Caco-2 (cell line): ENCODE measurements at regions not wholly inside any gene's neighbourhood (a gene's known extent, or its start where the extent isn't known, plus 50 kb on each side); places are given as distances from the start of the nearest gene placed in this dataset.
A peak's percentile ranks its signal among the peaks of the same experiment; 100 is the strongest.

ENCODE experiments used
- BruUV-seq: library from RNA; stranded (reverse); fragments of 400-500 nt; replicated peaks from 2 replicates; lab custom pipeline; 2021; lab: Mats Ljungman, UMichigan
- CTCF ChIA-PET: fragments of 300-600 bp; sonication (Branson Sonifier 250); formaldehyde crosslinking; loops from one replicate; lab custom pipeline; 2022; ENCODE audit warnings: antibody characterized with exemption; lab: Charles Lee
- POLR2A ChIA-PET: fragments of 300-600 bp; sonication (Branson Sonifier 250); formaldehyde crosslinking; loops from one replicate; lab custom pipeline; 2022; ENCODE audit warnings: antibody characterized with exemption; lab: Charles Lee
- DNase-seq, 2 experiments: peaks; one replicate each; pipeline versions ENCODE4 v3.0.0 to v3.0.0-alpha.2; 2020 to 2022
- H3K27me3 ChIP-seq: replicated peaks from 2 replicates; pipeline ENCODE4 v1.6.0; 2011; ENCODE audit warnings: low read length; ENCODE audit not compliant: control insufficient read depth, insufficient read depth
- H3K36me3 ChIP-seq: 2 replicates; pipeline ENCODE4 v1.5.1; 2011; ENCODE audit warnings: low read length; ENCODE audit not compliant: control insufficient read depth, insufficient read depth
- H3K4me1 ChIP-seq: fragments of 250-450 bp; sonication (Bioruptor Pico); 2 replicates; pipeline ENCODE4 v1.5.1; 2020; ENCODE audit warnings: mild to moderate bottlenecking
- H3K4me3 ChIP-seq: 2 replicates; pipeline ENCODE4 v1.5.1; 2011; ENCODE audit warnings: low read depth, mild to moderate bottlenecking, control low read depth, low read length
- H3K9me3 ChIP-seq: fragments of 250-450 bp; sonication (Bioruptor Pico); 2 replicates; pipeline ENCODE4 v1.5.1; 2020; ENCODE audit warnings: mild to moderate bottlenecking, moderate library complexity
- H3K27ac Mint-ChIP-seq: one replicate; pipeline ENCODE4 v1.8.0; 2022; ENCODE audit warnings: mixed read lengths; ENCODE audit not compliant: unreplicated experiment
- H3K27me3 Mint-ChIP-seq: one replicate; pipeline ENCODE4 v1.8.0; 2022; ENCODE audit warnings: mixed read lengths; ENCODE audit not compliant: insufficient read depth, unreplicated experiment
- H3K36me3 Mint-ChIP-seq: one replicate; pipeline ENCODE4 v1.8.0; 2022; ENCODE audit warnings: mild to moderate bottlenecking, mixed read lengths; ENCODE audit not compliant: insufficient read depth, unreplicated experiment
- H3K4me1 Mint-ChIP-seq: one replicate; pipeline ENCODE4 v1.8.0; 2022; ENCODE audit warnings: low read depth, mixed read lengths; ENCODE audit not compliant: unreplicated experiment
- H3K4me3 Mint-ChIP-seq: one replicate; pipeline ENCODE4 v1.8.0; 2022; ENCODE audit warnings: mild to moderate bottlenecking, moderate library complexity, mixed read lengths; ENCODE audit not compliant: unreplicated experiment
- H3K9me3 Mint-ChIP-seq: one replicate; pipeline ENCODE4 v1.8.0; 2022; ENCODE audit warnings: mixed read lengths; ENCODE audit not compliant: unreplicated experiment
- CTCF ChIP-seq, 2 experiments: fragments of 200-600 bp in 1 of 2; IDR thresholded peaks; 1 replicate in 1 of 2; 2 replicates in 1 of 2; pipeline versions ENCODE4 v1.5.1 to v1.8.0; 2011 to 2022; ENCODE audit warnings: antibody characterized with exemption in 1 of 2, control low read depth in 1 of 2, inconsistent platforms in 1 of 2, low read depth in 1 of 2, low read length in 1 of 2, mild to moderate bottlenecking in 1 of 2, moderate library complexity in 1 of 2; ENCODE audit not compliant: insufficient read depth in 1 of 2, severe bottlenecking in 1 of 2, unreplicated experiment in 1 of 2
- intact Hi-C: fragments of 100-400 bp; cut with micrococcal nuclease; formaldehyde crosslinking; loops from one replicate; pipeline ENCODE4 v1.10.0; 2022; ENCODE audit not compliant: unreplicated experiment

- H3K4me3 ChIP-seq: no peak overlapping the region
- H3K27ac Mint-ChIP-seq: no peak overlapping the region
- no peaks in the 10 kb centered on the region for H3K27me3 Mint-ChIP-seq
- no peaks in the 10 kb centered on the region for H3K9me3 ChIP-seq
- no peak overlapping the region for H3K4me3 Mint-ChIP-seq
- DNase-seq: no peak
- H3K27me3 ChIP-seq: no peaks in the 10 kb centered on the region
- intact Hi-C loops: no loop called here
- BruUV-seq: no TSS peak
- H3K9me3 Mint-ChIP-seq: no peaks in the 10 kb centered on the region
- TF ChIP-seq CTCF (IDR thresholded peaks at IDR 0.05; ENCODE audit: insufficient read depth in 1 of 2, low read depth in 1 of 2, low read length in 1 of 2, severe bottlenecking in 1 of 2, unreplicated experiment in 1 of 2): no peak
- ChIA-PET POLR2A (no interaction called here), CTCF (no interaction called here)
- H3K36me3 ChIP-seq: no peaks in the 10 kb centered on the region
- peaks cover 31% of the 10 kb centered on the region for H3K4me1 Mint-ChIP-seq
- H3K4me1 ChIP-seq: peaks cover 44% of the 10 kb centered on the region
- H3K36me3 Mint-ChIP-seq: no peaks in the 10 kb centered on the region
Observed at GRCh38 chr18:55092166-55092565, 132.9 kb upstream of the CCDC68 start.

GRCh38 chr18:55090564-55091188, 131.4 kb upstream of the CCDC68 start:
- H3K4me3 ChIP-seq: no peak overlapping the region
- ChIA-PET POLR2A (no interaction called here), CTCF (no interaction called here)
- Mint-ChIP-seq H3K27ac (peak overlapping the region; percentile 64), H3K27me3 (no peaks in the 10 kb centered on the region), H3K36me3 (no peaks in the 10 kb centered on the region), H3K4me1 (peaks cover 23% of the 10 kb centered on the region), H3K9me3 (no peaks in the 10 kb centered on the region), H3K4me3 (no peak overlapping the region)
- BruUV-seq: no TSS peak
- no peak for TF ChIP-seq CTCF (IDR thresholded peaks at IDR 0.05; ENCODE audit: insufficient read depth in 1 of 2, low read depth in 1 of 2, low read length in 1 of 2, severe bottlenecking in 1 of 2, unreplicated experiment in 1 of 2)
- intact Hi-C loops: no loop called here
- DNase-seq: no peak
- H3K4me1 ChIP-seq: peaks cover 30% of the 10 kb centered on the region
- H3K9me3 ChIP-seq: no peaks in the 10 kb centered on the region
- no peaks in the 10 kb centered on the region for H3K27me3 ChIP-seq
- H3K36me3 ChIP-seq: no peaks in the 10 kb centered on the region

DNA sequence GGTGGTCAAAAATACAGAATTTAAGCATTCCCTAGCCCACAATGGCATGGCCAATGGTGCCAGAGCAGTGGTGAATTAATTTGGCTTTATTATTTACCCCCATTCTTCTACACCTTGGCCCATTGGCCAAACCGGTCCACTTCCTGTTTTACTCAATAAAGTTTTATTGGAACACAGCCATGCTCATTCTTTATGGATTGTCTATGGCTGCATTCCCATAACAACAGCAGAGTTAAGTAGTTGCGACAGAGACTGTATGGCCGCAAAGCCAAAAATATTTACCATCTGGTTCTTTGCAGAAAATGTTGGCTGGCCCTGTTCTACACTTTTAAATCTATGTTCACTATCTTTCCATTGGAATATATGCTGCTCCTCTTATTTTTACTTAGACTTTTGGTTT, 130.3 kb upstream of the CCDC68 start:
- intact Hi-C loops: no loop called here
- Histone ChIP-seq H3K36me3 (no peaks in the 10 kb centered on the region), H3K4me1 (peaks cover 19% of the 10 kb centered on the region), H3K9me3 (no peaks in the 10 kb centered on the region), H3K4me3 (no peak overlapping the region), H3K27me3 (no peaks in the 10 kb centered on the region)
- no TSS peak for BruUV-seq
- no peak for TF ChIP-seq CTCF (IDR thresholded peaks at IDR 0.05; ENCODE audit: insufficient read depth in 1 of 2, low read depth in 1 of 2, low read length in 1 of 2, severe bottlenecking in 1 of 2, unreplicated experiment in 1 of 2)
- POLR2A ChIA-PET: no interaction called here
- CTCF ChIA-PET: no interaction called here
- H3K36me3 Mint-ChIP-seq: no peaks in the 10 kb centered on the region
- H3K4me1 Mint-ChIP-seq: peaks cover 14% of the 10 kb centered on the region
- no peak for DNase-seq
- no peak overlapping the region for H3K4me3 Mint-ChIP-seq
- no peaks in the 10 kb centered on the region for H3K27me3 Mint-ChIP-seq
- peak overlapping the region; percentile 26 for H3K27ac Mint-ChIP-seq
- no peaks in the 10 kb centered on the region for H3K9me3 Mint-ChIP-seq
